ENCODE measurements at regions not wholly inside any gene's neighbourhood (a gene's known extent, or its start where the extent isn't known, plus 50 kb on each side); places are given as distances from the start of the nearest gene placed in this dataset.

- no peak for DNase-seq
- ChIA-PET CTCF (no interaction called here), POLR2A (no interaction called here)
- Mint-ChIP-seq H3K27ac (no peak overlapping the region), H3K36me3 (ENCODE audit: low read depth) (no peaks in the 10 kb centered on the region), H3K27me3 (no peaks in the 10 kb centered on the region), H3K4me1 (ENCODE audit: low read depth) (no peaks in the 10 kb centered on the region), H3K4me3 (no peak overlapping the region), H3K9me3 (peaks cover 13% of the 10 kb centered on the region)
- Histone ChIP-seq H3K9me3 (ENCODE audit: control insufficient read depth in 1 of 2, insufficient read depth in 1 of 2, low read length in 2 of 2) (no peaks in the 10 kb centered on the region), H3K27me3 (ENCODE audit: control insufficient read depth in 1 of 2, insufficient read depth in 2 of 2, low read length in 2 of 2) (no peaks in the 10 kb centered on the region), H3K4me1 (ENCODE audit: insufficient read depth, low read length) (no peaks in the 10 kb centered on the region), H3K4me3 (ENCODE audit: low read length) (no peak overlapping the region), H3K36me3 (ENCODE audit: insufficient read depth, low read length) (no peaks in the 10 kb centered on the region), H3K27ac (ENCODE audit: low read depth in 1 of 2, low read length in 2 of 2) (no peak overlapping the region)
- no peak for ATAC-seq (ENCODE audit: poor library complexity)
- TF ChIP-seq CTCF (IDR thresholded peaks at IDR 0.05): no peak
- intact Hi-C loops (cut with DNase I, micrococcal nuclease): no loop called here
Observed at GRCh38 chr3:20808864-20809263, 622.9 kb upstream of the SGO1 start.

- Mint-ChIP-seq H3K27ac (no peak overlapping the region), H3K27me3 (no peaks in the 10 kb centered on the region)
Observed at GRCh38 chr3:20798666-20799065, 612.7 kb upstream of the SGO1 start.

GRCh38 chr3:20787005-20787404, 601.0 kb upstream of the SGO1 start:
- CTCF ChIA-PET: no interaction called here
- no peak overlapping the region for H3K27ac Mint-ChIP-seq
- Histone ChIP-seq H3K27ac (ENCODE audit: low read depth in 1 of 2, low read length in 2 of 2) (no peak overlapping the region), H3K4me1 (ENCODE audit: insufficient read depth, low read length) (no peaks in the 10 kb centered on the region), H3K27me3 (ENCODE audit: control insufficient read depth in 1 of 2, insufficient read depth in 2 of 2, low read length in 2 of 2) (no peaks in the 10 kb centered on the region), H3K36me3 (ENCODE audit: insufficient read depth, low read length) (no peaks in the 10 kb centered on the region), H3K9me3 (ENCODE audit: control insufficient read depth in 1 of 2, insufficient read depth in 1 of 2, low read length in 2 of 2) (peaks cover 9 to 30% of the 10 kb centered on the region in 2 experiments), H3K4me3 (ENCODE audit: low read length) (no peak overlapping the region)
- H3K4me3 Mint-ChIP-seq: no peak overlapping the region
- DNase-seq (no peak), ATAC-seq (ENCODE audit: poor library complexity) (no peak)
- H3K27me3 Mint-ChIP-seq: no peaks in the 10 kb centered on the region
- H3K4me1 Mint-ChIP-seq (ENCODE audit: low read depth): no peaks in the 10 kb centered on the region
- intact Hi-C loops (cut with DNase I, micrococcal nuclease): no loop called here
- POLR2A ChIA-PET: no interaction called here
- TF ChIP-seq CTCF (IDR thresholded peaks at IDR 0.05): no peak
- no peaks in the 10 kb centered on the region for H3K36me3 Mint-ChIP-seq (ENCODE audit: low read depth)
- peaks cover 30% of the 10 kb centered on the region for H3K9me3 Mint-ChIP-seq

More at GRCh38 chr3:20798666-20799065, 612.7 kb upstream of the SGO1 start:
- no peaks in the 10 kb centered on the region for H3K36me3 ChIP-seq (ENCODE audit: insufficient read depth, low read length)
- POLR2A ChIA-PET: no interaction called here
- Mint-ChIP-seq H3K4me3 (no peak overlapping the region), H3K4me1 (ENCODE audit: low read depth) (no peaks in the 10 kb centered on the region), H3K36me3 (ENCODE audit: low read depth) (no peaks in the 10 kb centered on the region), H3K9me3 (peaks cover 15% of the 10 kb centered on the region)
- H3K27me3 ChIP-seq (ENCODE audit: control insufficient read depth in 1 of 2, insufficient read depth in 2 of 2, low read length in 2 of 2): no peaks in the 10 kb centered on the region
- DNase-seq (no peak), ATAC-seq (ENCODE audit: poor library complexity) (no peak)
- no peak for TF ChIP-seq CTCF (IDR thresholded peaks at IDR 0.05)
- H3K27ac ChIP-seq (ENCODE audit: low read depth in 1 of 2, low read length in 2 of 2): no peak overlapping the region
- H3K4me1 ChIP-seq (ENCODE audit: insufficient read depth, low read length): no peaks in the 10 kb centered on the region
- no peak overlapping the region for H3K4me3 ChIP-seq (ENCODE audit: low read length)
- peaks cover 4 to 9% of the 10 kb centered on the region in 2 experiments for H3K9me3 ChIP-seq (ENCODE audit: control insufficient read depth in 1 of 2, insufficient read depth in 1 of 2, low read length in 2 of 2)
- intact Hi-C loops (cut with DNase I, micrococcal nuclease): no loop called here
- CTCF ChIA-PET: no interaction called here
